NCI-H146 (cell line): ENCODE measurements at regions not wholly inside any gene's neighbourhood (a gene's known extent, or its start where the extent isn't known, plus 50 kb on each side); places are given as distances from the start of the nearest gene placed in this dataset.

Source experiments
- DNase-seq: peaks from one replicate; lab custom pipeline; 2025; lab: John Stamatoyannopoulos, UW

GRCh38 chr3:174651951-174652350 lies 207.2 kb upstream of the NAALADL2 start:
- no peak for DNase-seq

- DNase-seq: no peak
Measured at GRCh38 chr3:174659511-174659910, 199.6 kb upstream of the NAALADL2 start.

GRCh38 chr3:174662653-174663052 lies 196.5 kb upstream of the NAALADL2 start:
- no peak for DNase-seq

GRCh38 chr3:174667386-174667785 lies 191.7 kb upstream of the NAALADL2 start:
- no peak for DNase-seq

- no peak for DNase-seq
Measured at GRCh38 chr3:174675406-174675805, 183.7 kb upstream of the NAALADL2 start.

- DNase-seq: no peak
Measured at GRCh38 chr3:174681784-174682183, 177.3 kb upstream of the NAALADL2 start.

- DNase-seq: no peak
Measured at GRCh38 chr3:174685796-174686195, 173.3 kb upstream of the NAALADL2 start.

- DNase-seq: no peak
Measured at GRCh38 chr3:174697310-174697709, 161.8 kb upstream of the NAALADL2 start.

- DNase-seq: no peak
Measured at GRCh38 chr3:174700736-174701135, 158.4 kb upstream of the NAALADL2 start.

- DNase-seq: no peak
Measured at GRCh38 chr3:174710612-174711011, 148.5 kb upstream of the NAALADL2 start.

GRCh38 chr3:174715386-174715785 lies 143.7 kb upstream of the NAALADL2 start:
- no peak for DNase-seq

GRCh38 chr3:174716956-174717505 lies 142.1 kb upstream of the NAALADL2 start:
- no peak for DNase-seq

- DNase-seq: no peak
Measured at GRCh38 chr3:174720717-174721116, 138.4 kb upstream of the NAALADL2 start.

GRCh38 chr3:174725303-174725702 lies 133.8 kb upstream of the NAALADL2 start:
- DNase-seq: no peak

GRCh38 chr3:174737966-174738365 lies 121.2 kb upstream of the NAALADL2 start:
- DNase-seq: no peak

GRCh38 chr3:174749143-174749542 lies 110.0 kb upstream of the NAALADL2 start:
- DNase-seq: no peak

GRCh38 chr3:174755833-174756829 lies 103.0 kb upstream of the NAALADL2 start:
- DNase-seq: peak; percentile 99

- no peak for DNase-seq
Measured at GRCh38 chr3:174758943-174759342, 100.2 kb upstream of the NAALADL2 start.

- no peak for DNase-seq
Measured at GRCh38 chr3:174767406-174767805, 91.7 kb upstream of the NAALADL2 start.

GRCh38 chr3:174767853-174768382 lies 91.2 kb upstream of the NAALADL2 start:
- no peak for DNase-seq

GRCh38 chr3:174769171-174769570 lies 90.0 kb upstream of the NAALADL2 start:
- no peak for DNase-seq

GRCh38 chr3:174775603-174776002 lies 83.5 kb upstream of the NAALADL2 start:
- no peak for DNase-seq

GRCh38 chr3:174776123-174776522 lies 83.0 kb upstream of the NAALADL2 start:
- DNase-seq: no peak
